ENCODE measurements at regions not wholly inside any gene's neighbourhood (a gene's known extent, or its start where the extent isn't known, plus 50 kb on each side); places are given as distances from the start of the nearest gene placed in this dataset.
"Not testable (repeated sequence)": the region's sequence is repeated elsewhere in the genome, so short reads cannot be mapped to it uniquely, and the experiment has no call there.

DNA sequence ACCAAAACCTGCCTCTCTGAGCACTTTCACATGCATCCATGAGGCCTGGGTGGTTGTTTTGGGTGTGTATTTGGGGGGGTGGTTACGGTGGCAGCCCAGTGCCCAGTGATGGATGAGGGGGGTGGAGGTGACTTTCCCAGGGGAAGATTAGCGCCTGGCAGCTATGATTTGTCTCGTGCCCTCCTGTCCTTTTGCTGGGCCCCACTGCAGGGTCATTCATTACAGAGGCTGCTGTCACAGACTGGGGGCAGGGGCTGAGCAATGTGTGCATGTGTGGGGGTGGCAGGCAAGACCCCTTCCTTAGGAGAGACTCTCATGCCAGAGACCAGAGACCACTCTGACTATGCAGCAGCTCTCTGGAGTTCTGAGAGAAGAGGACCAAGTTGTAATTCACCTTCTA lies 93.7 kb downstream of the MRM1 start (continued):
- TF ChIP-seq BACH1 (IDR thresholded peaks at IDR 0.05; ENCODE audit: low read length) (no peak), EZH2 (IDR thresholded peaks at IDR 0.05; ENCODE audit: low read depth, low read length, severe bottlenecking) (no peak), RXRA (IDR thresholded peaks at IDR 0.05; ENCODE audit: insufficient read depth, low read depth, low read length) (no peak), TBP (IDR thresholded peaks at IDR 0.05; ENCODE audit: low read depth, low read length) (no peak), TEAD4 (IDR thresholded peaks at IDR 0.05; ENCODE audit: low read depth, low read length) (no peak), CTBP2 (IDR thresholded peaks at IDR 0.05; ENCODE audit: borderline replicate concordance, insufficient read depth, insufficient read length, low read length) (no peak), JUND (IDR thresholded peaks at IDR 0.05; ENCODE audit: low read length) (no peak), TCF12 (IDR thresholded peaks at IDR 0.05; ENCODE audit: low read depth, low read length) (no peak), SAP30 (IDR thresholded peaks at IDR 0.05; ENCODE audit: insufficient read depth, insufficient replicate concordance, low read length) (no peak), BRCA1 (IDR thresholded peaks at IDR 0.05; ENCODE audit: low read depth, low read length) (no peak), CREB1 (IDR thresholded peaks at IDR 0.05) (no peak), TAF7 (optimal IDR thresholded peaks at IDR 0.05; ENCODE audit: borderline replicate concordance, low read depth, low read length) (no peak)
- TF ChIP-seq, protein P1, sequence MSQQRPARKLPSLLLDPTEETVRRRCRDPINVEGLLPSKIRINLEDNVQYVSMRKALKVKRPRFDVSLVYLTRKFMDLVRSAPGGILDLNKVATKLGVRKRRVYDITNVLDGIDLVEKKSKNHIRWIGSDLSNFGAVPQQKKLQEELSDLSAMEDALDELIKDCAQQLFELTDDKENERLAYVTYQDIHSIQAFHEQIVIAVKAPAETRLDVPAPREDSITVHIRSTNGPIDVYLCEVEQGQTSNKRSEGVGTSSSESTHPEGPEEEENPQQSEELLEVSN (IDR thresholded peaks at IDR 0.05): no peak

GRCh38 chr17:36695710-36696109 lies 94.3 kb downstream of the MRM1 start:
- not testable (repeated sequence) for H2BK12ac ChIP-seq (ENCODE audit: low read depth, low read length)

More at GRCh38 chr17:36695710-36696109, 94.3 kb downstream of the MRM1 start:
- H3K79me2 ChIP-seq (ENCODE audit: control insufficient read depth in 1 of 2, insufficient read depth in 2 of 2, low read length in 2 of 2); H4K5ac ChIP-seq (ENCODE audit: insufficient read length, low read depth, low read length); POLR2A ChIA-PET (ENCODE audit: partially characterized antibody); H3K27ac ChIP-seq (ENCODE audit: low read depth, low read length); H2BK20ac ChIP-seq (ENCODE audit: low read length); H2AFZ ChIP-seq (ENCODE audit: low read length); H2BK120ac ChIP-seq (replicated peaks; ENCODE audit: low read depth, low read length); H3K36me3 ChIP-seq (ENCODE audit: control insufficient read depth in 2 of 4, insufficient read depth in 4 of 4, low read length in 3 of 4); H3K4ac ChIP-seq (replicated peaks; ENCODE audit: insufficient read length, low read depth, low read length); H2BK15ac ChIP-seq (ENCODE audit: low read length); H3K4me2 ChIP-seq (ENCODE audit: insufficient read depth in 1 of 2, low read depth in 2 of 2, low read length in 2 of 2); H4K8ac ChIP-seq (ENCODE audit: extremely low read depth, insufficient read depth, low read length); H2AK5ac ChIP-seq (ENCODE audit: low read depth, low read length); H3K79me1 ChIP-seq (ENCODE audit: low read depth, low read length); H2BK5ac ChIP-seq (ENCODE audit: low read depth, low read length); DNase-seq (ENCODE audit: low read depth in 1 of 2, low spot score in 2 of 2); H4K20me1 ChIP-seq (replicated peaks in 1 of 2; ENCODE audit: control insufficient read depth in 1 of 2, insufficient read depth in 2 of 2, low read length in 2 of 2); H3K9me3 ChIP-seq (ENCODE audit: insufficient read depth in 2 of 2, low read depth in 1 of 2, low read length in 1 of 2); H4K91ac ChIP-seq (replicated peaks; ENCODE audit: insufficient read length, low read length); H3K14ac ChIP-seq (ENCODE audit: insufficient read length); H3K56ac ChIP-seq (replicated peaks; ENCODE audit: insufficient read length, low read depth, low read length); FAIRE-seq; H3K23ac ChIP-seq (ENCODE audit: insufficient read length); H3K4me3 ChIP-seq (ENCODE audit: extremely low read depth in 1 of 4, insufficient read depth in 2 of 4, low read depth in 3 of 4, low read length in 4 of 4); H3K23me2 ChIP-seq (ENCODE audit: low read depth, low read length); H3K27me3 ChIP-seq (replicated peaks in 1 of 4; ENCODE audit: control insufficient read depth in 3 of 4, extremely low read depth in 1 of 4, insufficient read depth in 3 of 4, low read length in 3 of 4); H3K9ac ChIP-seq (replicated peaks in 1 of 4; ENCODE audit: extremely low read depth in 1 of 4, low read depth in 3 of 4, low read length in 3 of 4); H3K18ac ChIP-seq (ENCODE audit: extremely low read depth, low read length): not testable (repeated sequence)
- H3K4me1 ChIP-seq (replicated peaks in 1 of 4; ENCODE audit: control insufficient read depth in 3 of 4, insufficient read depth in 4 of 4, low read length in 3 of 4): peaks cover 0 to 11% (median 6%) of the 10 kb centered on the region in 4 experiments
- CTCF ChIA-PET (ENCODE audit: partially characterized antibody): interaction anchor here (3.0 kb wide), 1 partner anchor 11 kb away, joined by 10 read pairs; no protein-coding TSS in a partner anchor
- WGBS, 2 experiments (ENCODE audit: extremely low coverage in 1 of 2, insufficient coverage in 1 of 2, insufficient read length in 1 of 2, insufficient replicate concordance in 2 of 2, low coverage in 1 of 2, low lambda C conversion rate in 2 of 2, missing lambda C conversion rate in 1 of 2): 83% methylated on average over 6 of the region's 6 CpGs; no CpG with 5 or more reads in 1 of the 2 experiments
